OCI-LY3 (cell line): ENCODE measurements at regions not wholly inside any gene's neighbourhood (a gene's known extent, or its start where the extent isn't known, plus 50 kb on each side); places are given as distances from the start of the nearest gene placed in this dataset.

Source experiments
- H2AFZ ChIP-seq: fragments of 200-600, 300-600 bp; shearing (Covaris generic); 2 replicates; pipeline ENCODE4 v1.6.0; 2014; ENCODE audit warnings: antibody characterized with exemption, low read depth, low read length
- H3K27ac ChIP-seq: fragments of 200-600, 300-600 bp; sonication (generic); 2 replicates; pipeline ENCODE4 v1.5.1; 2014; ENCODE audit warnings: mild to moderate bottlenecking, low read length, moderate library complexity, mixed read lengths
- H3K27me3 ChIP-seq: fragments of 200-600, 300-600 bp; sonication (generic); 2 replicates; pipeline ENCODE4 v1.6.1; 2014; ENCODE audit warnings: low read depth, low read length, mixed read lengths
- H3K36me3 ChIP-seq: fragments of 200-600, 300-600 bp; sonication (generic); replicated peaks from 2 replicates; pipeline ENCODE3; 2014; ENCODE audit warnings: low read depth, low read length, mixed read lengths
- H3K4me1 ChIP-seq: fragments of 300-600, 200-600 bp; sonication (generic); 2 replicates; pipeline ENCODE4 v1.6.1; 2014; ENCODE audit warnings: low read length, mixed read lengths
- H3K4me2 ChIP-seq: fragments of 200-600, 300-600 bp; sonication (generic); 2 replicates; pipeline ENCODE4 v1.6.1; 2014; ENCODE audit warnings: low read length, mixed read lengths
- H3K4me3 ChIP-seq: fragments of 300-600, 200-600 bp; sonication (generic); 2 replicates; pipeline ENCODE4 v1.5.1; 2014; ENCODE audit warnings: antibody characterized with exemption, mild to moderate bottlenecking, low read length, moderate library complexity
- H3K79me2 ChIP-seq: fragments of 300-600, 200-600 bp; shearing (Covaris generic); 2 replicates; pipeline ENCODE4 v1.6.1; 2014; ENCODE audit warnings: mild to moderate bottlenecking, low read length, mixed read lengths
- H3K9ac ChIP-seq: fragments of 300-600, 200-600 bp; shearing (Covaris generic); 2 replicates; pipeline ENCODE4 v1.6.0; 2014; ENCODE audit warnings: mild to moderate bottlenecking, low read length, moderate library complexity
- H3K9me3 ChIP-seq: fragments of 200-600, 300-600 bp; shearing (Covaris generic); 2 replicates; pipeline ENCODE4 v1.6.1; 2014; ENCODE audit warnings: low read length, mixed read lengths; ENCODE audit not compliant: insufficient read depth
- H4K20me1 ChIP-seq: fragments of 200-600, 300-600 bp; sonication (generic); 2 replicates; pipeline ENCODE4 v1.6.1; 2016; ENCODE audit warnings: low read length, mixed read lengths; ENCODE audit not compliant: insufficient read depth
- CTCF ChIP-seq: fragments of 200-600, 300-600 bp; sonication (generic); IDR thresholded peaks from 2 replicates; pipeline ENCODE4 v1.5.1; 2014; ENCODE audit warnings: antibody characterized with exemption, low read length, low read depth
- EZH2phosphoT487 ChIP-seq: fragments of 200-600 bp; shearing (Covaris generic); IDR thresholded peaks from 2 replicates; pipeline ENCODE4 v1.6.1; 2018; ENCODE audit warnings: antibody characterized with exemption, mixed run types, low read depth

- Histone ChIP-seq H3K36me3 (no peaks in the 10 kb centered on the region), H3K4me1 (no peaks in the 10 kb centered on the region), H3K4me2 (no peak overlapping the region), H3K79me2 (no peaks in the 10 kb centered on the region), H2AFZ (no peak overlapping the region), H3K9ac (no peak overlapping the region), H3K9me3 (no peaks in the 10 kb centered on the region), H3K4me3 (no peak overlapping the region), H4K20me1 (no peaks in the 10 kb centered on the region), H3K27ac (no peak overlapping the region), H3K27me3 (no peaks in the 10 kb centered on the region)
- TF ChIP-seq EZH2phosphoT487 (no peak), CTCF (no peak)
Measured at GRCh38 chr7:12004581-12004980, 172.6 kb upstream of the THSD7A start.

GRCh38 chr7:12007576-12007975 is 175.6 kb upstream of the THSD7A start:
- Histone ChIP-seq H4K20me1 (no peaks in the 10 kb centered on the region), H3K4me2 (no peak overlapping the region), H3K36me3 (no peaks in the 10 kb centered on the region), H3K9ac (no peak overlapping the region), H2AFZ (no peak overlapping the region), H3K79me2 (no peaks in the 10 kb centered on the region), H3K27me3 (no peaks in the 10 kb centered on the region), H3K4me1 (no peaks in the 10 kb centered on the region), H3K4me3 (no peak overlapping the region), H3K27ac (no peak overlapping the region), H3K9me3 (no peaks in the 10 kb centered on the region)
- TF ChIP-seq EZH2phosphoT487 (no peak), CTCF (no peak)

GRCh38 chr7:12013983-12014382 is 182.0 kb upstream of the THSD7A start:
- Histone ChIP-seq H3K9ac (no peak overlapping the region), H3K27ac (no peak overlapping the region), H4K20me1 (no peaks in the 10 kb centered on the region), H3K27me3 (no peaks in the 10 kb centered on the region), H3K79me2 (no peaks in the 10 kb centered on the region), H3K36me3 (no peaks in the 10 kb centered on the region), H3K9me3 (no peaks in the 10 kb centered on the region), H2AFZ (no peak overlapping the region), H3K4me1 (no peaks in the 10 kb centered on the region), H3K4me3 (no peak overlapping the region), H3K4me2 (no peak overlapping the region)
- TF ChIP-seq CTCF (no peak), EZH2phosphoT487 (no peak)

- Histone ChIP-seq H3K9ac (no peak overlapping the region), H4K20me1 (no peaks in the 10 kb centered on the region), H3K27ac (no peak overlapping the region), H3K79me2 (no peaks in the 10 kb centered on the region), H3K9me3 (no peaks in the 10 kb centered on the region), H3K4me2 (no peak overlapping the region), H3K27me3 (no peaks in the 10 kb centered on the region), H2AFZ (no peak overlapping the region), H3K4me1 (no peaks in the 10 kb centered on the region), H3K4me3 (no peak overlapping the region), H3K36me3 (no peaks in the 10 kb centered on the region)
- TF ChIP-seq CTCF (no peak), EZH2phosphoT487 (no peak)
Measured at GRCh38 chr7:12016439-12016838, 184.4 kb upstream of the THSD7A start.
